Transverse colon (tissue), 4 donors: ENCODE measurements at regions not wholly inside any gene's neighbourhood (a gene's known extent, or its start where the extent isn't known, plus 50 kb on each side); places are given as distances from the start of the nearest gene placed in this dataset.
A peak's percentile ranks its signal among the peaks of the same experiment; 100 is the strongest.

Source experiments
- DNase-seq: peaks from one replicate; pipeline ENCODE4 v3.0.0-alpha.2; 2019
- H3K27ac ChIP-seq, 4 donors: fragments of 200-600 bp; sonication (generic); 2 replicates each; pipeline ENCODE4 v1.5.1; 2016 to 2018; ENCODE audit warnings: inconsistent platforms in 4 of 4
- H3K27me3 ChIP-seq: fragments of 200-600 bp; sonication (generic); 2 replicates; pipeline ENCODE4 v1.5.1; 2017; ENCODE audit warnings: inconsistent platforms
- H3K36me3 ChIP-seq, 4 donors: fragments of 200-600 bp; sonication (generic); 2 replicates each; pipeline ENCODE4 v1.5.1; 2017 to 2019; ENCODE audit warnings: inconsistent platforms in 4 of 4
- H3K4me1 ChIP-seq, 4 donors: fragments of 200-600 bp; sonication (generic); 2 replicates each; pipeline ENCODE4 v1.5.1; 2017 to 2020; ENCODE audit warnings: inconsistent platforms in 4 of 4
- H3K4me3 ChIP-seq, 4 donors: fragments of 200-600 bp; sonication (generic); 1 replicate in 1 of 4; 2 replicates in 3 of 4; pipeline versions ENCODE4 v1.5.1 to v1.6.1; 2017 to 2019; ENCODE audit warnings: inconsistent platforms in 4 of 4
- H3K9me3 ChIP-seq, 2 donors: fragments of 200-600 bp; sonication (generic); 2 replicates each; pipeline ENCODE4 v1.5.1; 2017 to 2019; ENCODE audit warnings: inconsistent platforms in 2 of 2
- CTCF ChIP-seq, 5 experiments: fragments of 200-600 bp in 3 of 5; fragments of 450-650 bp in 2 of 5; sonication (generic) in 3 of 5; IDR thresholded peaks; 1 replicate in 2 of 5; 2 replicates in 3 of 5; pipeline ENCODE4 v1.5.1; 2016 to 2017; ENCODE audit warnings: antibody characterized with exemption in 5 of 5, inconsistent platforms in 3 of 5, mild to moderate bottlenecking in 2 of 5, moderate library complexity in 1 of 5
- EP300 ChIP-seq: sonication (generic); formaldehyde crosslinking; IDR thresholded peaks from one replicate; pipeline ENCODE4 v1.6.1; 2017; ENCODE audit warnings: antibody characterized with exemption, low read depth
- POLR2A ChIP-seq: fragments of 450-650 bp; IDR thresholded peaks from one replicate; pipeline ENCODE4 v1.6.1; 2016; ENCODE audit warnings: antibody characterized with exemption, mild to moderate bottlenecking, moderate library complexity
- POLR2AphosphoS5 ChIP-seq, 3 donors: sonication (generic); formaldehyde crosslinking; IDR thresholded peaks; one replicate each; pipeline ENCODE4 v1.6.1; 2016; ENCODE audit warnings: antibody characterized with exemption in 3 of 3
- WGBS, 2 donors: methylation state at CpG; one replicate each; pipeline ENCODE4 v1.1.5; 2018; ENCODE audit warnings: low coverage in 1 of 2; 5-methylcytosine and 5-hydroxymethylcytosine counted together
- in situ Hi-C, 4 donors: fragments of 200-750 bp; cut with MboI; loops; one replicate each; pipeline versions ENCODE4 v1.15.0 to v1.15.1; 2017; ENCODE audit warnings: low sequenced_read_pairs in 3 of 4, low pct_ligation_motif_present in 1 of 4, low pct_unique_long_range_greater_than_20kb in 1 of 4
- intact Hi-C: fragments of 100-400 bp; cut with DNase I; formaldehyde crosslinking; loops from one replicate; pipeline ENCODE4 v1.15.1; 2023; ENCODE audit warnings: low total_unique reads

DNA sequence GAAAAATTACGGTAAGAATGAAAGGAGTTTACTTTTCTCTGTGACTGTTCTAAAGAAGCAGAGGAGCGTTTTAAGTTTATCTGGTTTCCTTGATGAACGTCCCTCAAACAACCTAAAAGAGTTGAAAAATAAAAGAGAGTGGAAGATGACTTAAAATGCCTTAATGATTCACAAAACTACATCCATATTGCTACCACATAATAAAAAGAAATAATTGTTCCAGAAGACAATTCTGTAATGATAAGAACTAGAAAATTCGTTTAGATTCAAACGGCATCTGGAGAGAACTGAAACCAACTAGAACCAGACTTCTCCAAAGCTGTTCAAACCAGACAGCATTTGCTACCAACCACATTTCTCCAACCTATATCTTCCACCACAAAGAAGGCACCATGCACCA lies 68.1 kb downstream of the TEKT4 start:
- Histone ChIP-seq H3K27me3 (peaks cover 8% of the 10 kb centered on the region), H3K27ac (no peak overlapping the region), H3K36me3 (no peaks in the 10 kb centered on the region), H3K4me1 (no peaks in the 10 kb centered on the region), H3K4me3 (no peak overlapping the region), H3K9me3 (no peaks in the 10 kb centered on the region)
- WGBS, 2 donors: 66 to 80% methylated on average over 3 to 5 of the region's 5 CpGs
- in situ Hi-C loops (no loop called here), intact Hi-C loops (no loop called here)
- DNase-seq: no peak
- TF ChIP-seq POLR2AphosphoS5 (IDR thresholded peaks at IDR 0.05) (no peak), CTCF (IDR thresholded peaks at IDR 0.05) (no peak), POLR2A (no peak), EP300 (no peak)

DNA sequence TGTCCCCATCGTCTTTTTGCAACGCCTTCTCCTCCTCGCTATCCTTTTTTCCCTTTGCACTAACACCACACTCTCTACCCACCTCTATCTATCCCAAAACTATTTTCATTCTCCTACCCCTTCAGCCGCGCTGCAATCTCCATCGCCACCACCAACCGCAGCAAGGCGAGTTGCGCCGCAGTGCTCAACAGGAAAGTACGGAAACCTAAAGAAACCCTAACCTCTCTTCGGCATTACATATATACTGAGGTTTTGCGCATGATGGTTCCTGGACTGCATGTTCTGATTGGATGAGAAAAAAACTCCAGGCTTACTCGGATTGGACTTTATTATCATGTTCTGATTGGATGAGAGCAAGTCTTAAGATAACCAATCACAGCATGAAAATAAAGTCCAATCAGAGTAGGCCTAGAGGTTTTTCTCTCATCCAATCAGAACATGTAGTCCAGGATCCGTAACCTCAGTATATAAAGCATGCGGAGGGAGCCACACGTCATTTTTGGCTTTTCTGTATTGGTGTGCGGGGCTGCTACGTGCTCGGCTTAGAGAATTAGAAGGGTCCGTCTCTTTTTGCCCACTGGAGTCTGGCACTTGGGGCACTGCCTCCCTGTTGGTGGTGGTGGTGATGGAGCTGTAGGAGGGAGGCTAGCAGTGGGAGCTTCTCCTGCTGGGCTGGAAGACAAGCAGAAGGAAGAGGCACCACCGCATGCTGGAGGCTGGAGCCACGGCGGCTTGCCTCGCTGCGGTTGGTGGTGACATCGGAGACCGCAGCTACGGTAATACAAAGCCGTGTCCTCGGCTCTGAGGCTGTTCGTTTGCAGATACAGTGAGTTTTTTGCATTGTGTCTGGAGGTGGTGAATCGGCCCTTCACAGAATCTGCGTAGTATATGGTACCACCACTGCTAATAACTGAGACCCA lies 76.1 kb downstream of the TEKT4 start:
- H3K27me3 ChIP-seq: no peaks in the 10 kb centered on the region
- intact Hi-C loops (no loop called here), in situ Hi-C loops (no loop called here)
- no peak overlapping the region for H3K4me3 ChIP-seq
- no peak for DNase-seq
- H3K36me3 ChIP-seq: no peaks in the 10 kb centered on the region
- no peaks in the 10 kb centered on the region for H3K9me3 ChIP-seq
- 87 to 95% methylated on average over 16 to 34 of the region's 34 CpGs for WGBS, 2 donors
- TF ChIP-seq POLR2A (no peak), CTCF (IDR thresholded peaks at IDR 0.05) (no peak), POLR2AphosphoS5 (IDR thresholded peaks at IDR 0.05) (no peak), EP300 (no peak)
- no peaks in the 10 kb centered on the region for H3K4me1 ChIP-seq
- no peak overlapping the region for H3K27ac ChIP-seq

DNA sequence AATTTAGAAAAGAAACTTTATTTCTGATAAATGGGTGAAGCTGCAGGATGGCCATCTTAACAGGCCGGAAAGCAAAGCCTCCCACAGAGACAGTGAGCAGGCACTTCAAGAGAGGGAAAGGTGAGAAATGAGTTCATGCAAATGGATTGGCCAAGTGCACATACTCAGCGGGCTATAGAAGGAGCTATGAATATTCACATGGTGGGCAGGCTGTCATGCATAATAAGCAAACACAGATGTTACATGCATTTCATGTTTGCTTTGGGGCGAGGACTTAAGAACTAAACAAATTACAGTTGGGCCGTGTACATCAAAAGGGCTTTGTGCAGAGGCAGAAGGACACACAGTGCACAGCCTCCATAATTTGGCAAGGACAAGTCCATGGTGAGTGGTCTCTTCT lies 69.8 kb upstream of the MAL start:
- no peak for DNase-seq
- intact Hi-C loops: no loop called here
- in situ Hi-C loops: no loop called here
- no peak overlapping the region for H3K27ac ChIP-seq
- H3K4me3 ChIP-seq: no peak overlapping the region
- no peaks in the 10 kb centered on the region for H3K36me3 ChIP-seq
- peaks cover 8% of the 10 kb centered on the region for H3K27me3 ChIP-seq
- H3K9me3 ChIP-seq: no peaks in the 10 kb centered on the region
- 44 to 54% methylated on average over 3 to 4 of the region's 4 CpGs for WGBS, 2 donors
- TF ChIP-seq POLR2AphosphoS5 (IDR thresholded peaks at IDR 0.05) (no peak), EP300 (no peak), POLR2A (no peak), CTCF (IDR thresholded peaks at IDR 0.05) (no peak)
- H3K4me1 ChIP-seq: no peaks in the 10 kb centered on the region

- Histone ChIP-seq H3K27me3 (peaks cover 8% of the 10 kb centered on the region), H3K4me1 (no peaks in the 10 kb centered on the region), H3K4me3 (no peak overlapping the region), H3K9me3 (no peaks in the 10 kb centered on the region), H3K27ac (no peak overlapping the region), H3K36me3 (no peaks in the 10 kb centered on the region)
- DNase-seq: peak; percentile 17
- 11 to 20% methylated on average over 5 to 6 of the region's 6 CpGs for WGBS, 2 donors
- in situ Hi-C loops (no loop called here), intact Hi-C loops (no loop called here)
- TF ChIP-seq CTCF (IDR thresholded peaks at IDR 0.05) (peak; percentile 38 to 81 (median 78)), EP300 (no peak), POLR2AphosphoS5 (IDR thresholded peaks at IDR 0.05) (no peak), POLR2A (no peak)
Measured at GRCh38 chr2:94956797-94957391, 68.6 kb upstream of the MAL start.
